SU-DHL-6 (cell line): ENCODE measurements at regions not wholly inside any gene's neighbourhood (a gene's known extent, or its start where the extent isn't known, plus 50 kb on each side); places are given as distances from the start of the nearest gene placed in this dataset.

Source experiments
- H2AFZ ChIP-seq: fragments of 200-600 bp; sonication (generic); 2 replicates; pipeline ENCODE4 v1.6.1; 2014; ENCODE audit warnings: low read depth, mild to moderate bottlenecking, moderate library complexity, mixed read lengths, antibody characterized with exemption, low read length; ENCODE audit not compliant: severe bottlenecking
- H3F3A ChIP-seq: fragments of 200-600 bp; shearing (Covaris generic); 2 replicates; pipeline ENCODE4 v1.6.0; 2016; ENCODE audit warnings: antibody characterized with exemption, mild to moderate bottlenecking; ENCODE audit not compliant: insufficient read depth
- H3K27ac ChIP-seq: fragments of 200-600 bp; sonication (generic); 2 replicates; pipeline ENCODE4 v1.5.1; 2016; ENCODE audit warnings: low read depth, mild to moderate bottlenecking, low read length, moderate library complexity, mixed read lengths
- H3K27me3 ChIP-seq: fragments of 200-600 bp; sonication (generic), shearing (Covaris generic); 2 replicates; pipeline ENCODE4 v1.6.0; 2014; ENCODE audit warnings: mild to moderate bottlenecking, low read length
- H3K36me3 ChIP-seq: fragments of 200-600 bp; sonication (generic); 2 replicates; pipeline ENCODE4 v1.6.1; 2014; ENCODE audit warnings: mild to moderate bottlenecking, low read length, mixed read lengths
- H3K4me2 ChIP-seq: fragments of 300-600, 200-600 bp; shearing (Covaris generic), sonication (generic); 2 replicates; pipeline ENCODE4 v1.6.0; 2014; ENCODE audit warnings: low read length, low read depth, mild to moderate bottlenecking; ENCODE audit not compliant: poor library complexity, severe bottlenecking
- H3K4me3 ChIP-seq: fragments of 200-600 bp; sonication (generic); 2 replicates; pipeline ENCODE4 v1.5.1; 2014; ENCODE audit warnings: antibody characterized with exemption, low read length, mild to moderate bottlenecking, mixed read lengths; ENCODE audit not compliant: insufficient read depth, poor library complexity, severe bottlenecking
- H3K79me2 ChIP-seq: fragments of 200-600 bp; sonication (generic); 2 replicates; pipeline ENCODE4 v1.6.1; 2014; ENCODE audit warnings: mild to moderate bottlenecking, low read length, moderate library complexity; ENCODE audit not compliant: insufficient read depth
- H3K9ac ChIP-seq: fragments of 200-600 bp; sonication (generic); 2 replicates; pipeline ENCODE4 v1.7.0; 2014; ENCODE audit warnings: mild to moderate bottlenecking, low read length
- H3K9me2 ChIP-seq: fragments of 200-600 bp; sonication (generic); replicated peaks from 2 replicates; pipeline ENCODE4 v1.6.1; 2014; ENCODE audit warnings: low read length; ENCODE audit not compliant: insufficient read depth
- H3K9me3 ChIP-seq: fragments of 200-600 bp; sonication (generic); 2 replicates; pipeline ENCODE4 v1.6.1; 2014; ENCODE audit warnings: low read length, mixed read lengths; ENCODE audit not compliant: insufficient read depth
- H4K20me1 ChIP-seq: fragments of 200-600 bp; sonication (generic); 2 replicates; pipeline ENCODE4 v1.6.1; 2014; ENCODE audit warnings: low read depth, mild to moderate bottlenecking, antibody characterized with exemption, low read length, moderate library complexity, mixed read lengths
- EZH2phosphoT487 ChIP-seq: fragments of 200-600 bp; sonication (generic), shearing (Covaris generic); conservative IDR thresholded peaks from 2 replicates; pipeline ENCODE4 v1.6.1; 2018; ENCODE audit warnings: mild to moderate bottlenecking, antibody characterized with exemption, low read length, moderate library complexity, mixed read lengths
- TF ChIP-seq, protein P1 (sequence below): fragments of 200-600 bp; sonication (generic); IDR thresholded peaks from one replicate; pipeline ENCODE4 v1.5.1; 2017; ENCODE audit warnings: antibody characterized with exemption, mild to moderate bottlenecking, low read length, moderate library complexity; ENCODE audit not compliant: insufficient read depth, poor library complexity, severe bottlenecking

DNA sequence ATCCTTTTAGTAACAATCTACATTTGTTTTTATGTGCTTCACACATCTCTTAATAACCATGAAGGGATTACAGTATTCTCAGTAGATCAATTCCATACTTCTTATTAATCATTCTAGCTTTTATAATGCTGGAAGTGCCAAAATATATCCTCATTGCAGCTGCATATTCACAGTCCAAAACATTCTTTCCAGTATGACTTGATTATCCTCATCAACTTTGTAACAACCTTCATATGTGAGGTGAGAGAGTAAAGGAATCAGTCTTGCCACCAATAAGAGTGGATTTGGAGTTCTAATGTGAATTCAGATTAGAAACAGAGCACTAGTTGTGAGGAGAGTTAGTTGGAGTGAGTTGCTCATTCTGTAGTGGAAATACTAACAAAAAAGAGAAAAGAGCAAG, 208.0 kb upstream of the SPRY2 start:
- H3K9me3 ChIP-seq, result no peaks in the 10 kb centered on the region
- no peak overlapping the region for H2AFZ ChIP-seq
- H3F3A ChIP-seq, result no peaks in the 10 kb centered on the region
- H3K27me3 ChIP-seq, result no peaks in the 10 kb centered on the region
- no peaks in the 10 kb centered on the region for H3K9me2 ChIP-seq
- H3K27ac ChIP-seq, result no peak overlapping the region
- TF ChIP-seq, protein P1, sequence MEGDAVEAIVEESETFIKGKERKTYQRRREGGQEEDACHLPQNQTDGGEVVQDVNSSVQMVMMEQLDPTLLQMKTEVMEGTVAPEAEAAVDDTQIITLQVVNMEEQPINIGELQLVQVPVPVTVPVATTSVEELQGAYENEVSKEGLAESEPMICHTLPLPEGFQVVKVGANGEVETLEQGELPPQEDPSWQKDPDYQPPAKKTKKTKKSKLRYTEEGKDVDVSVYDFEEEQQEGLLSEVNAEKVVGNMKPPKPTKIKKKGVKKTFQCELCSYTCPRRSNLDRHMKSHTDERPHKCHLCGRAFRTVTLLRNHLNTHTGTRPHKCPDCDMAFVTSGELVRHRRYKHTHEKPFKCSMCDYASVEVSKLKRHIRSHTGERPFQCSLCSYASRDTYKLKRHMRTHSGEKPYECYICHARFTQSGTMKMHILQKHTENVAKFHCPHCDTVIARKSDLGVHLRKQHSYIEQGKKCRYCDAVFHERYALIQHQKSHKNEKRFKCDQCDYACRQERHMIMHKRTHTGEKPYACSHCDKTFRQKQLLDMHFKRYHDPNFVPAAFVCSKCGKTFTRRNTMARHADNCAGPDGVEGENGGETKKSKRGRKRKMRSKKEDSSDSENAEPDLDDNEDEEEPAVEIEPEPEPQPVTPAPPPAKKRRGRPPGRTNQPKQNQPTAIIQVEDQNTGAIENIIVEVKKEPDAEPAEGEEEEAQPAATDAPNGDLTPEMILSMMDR, result no peak
- TF ChIP-seq EZH2phosphoT487, result no peak
- H4K20me1 ChIP-seq, result no peaks in the 10 kb centered on the region
- no peaks in the 10 kb centered on the region for H3K79me2 ChIP-seq
- H3K4me3 ChIP-seq, result no peak overlapping the region
- H3K4me2 ChIP-seq, result no peak overlapping the region
- no peak overlapping the region for H3K9ac ChIP-seq
- H3K36me3 ChIP-seq, result no peaks in the 10 kb centered on the region

DNA sequence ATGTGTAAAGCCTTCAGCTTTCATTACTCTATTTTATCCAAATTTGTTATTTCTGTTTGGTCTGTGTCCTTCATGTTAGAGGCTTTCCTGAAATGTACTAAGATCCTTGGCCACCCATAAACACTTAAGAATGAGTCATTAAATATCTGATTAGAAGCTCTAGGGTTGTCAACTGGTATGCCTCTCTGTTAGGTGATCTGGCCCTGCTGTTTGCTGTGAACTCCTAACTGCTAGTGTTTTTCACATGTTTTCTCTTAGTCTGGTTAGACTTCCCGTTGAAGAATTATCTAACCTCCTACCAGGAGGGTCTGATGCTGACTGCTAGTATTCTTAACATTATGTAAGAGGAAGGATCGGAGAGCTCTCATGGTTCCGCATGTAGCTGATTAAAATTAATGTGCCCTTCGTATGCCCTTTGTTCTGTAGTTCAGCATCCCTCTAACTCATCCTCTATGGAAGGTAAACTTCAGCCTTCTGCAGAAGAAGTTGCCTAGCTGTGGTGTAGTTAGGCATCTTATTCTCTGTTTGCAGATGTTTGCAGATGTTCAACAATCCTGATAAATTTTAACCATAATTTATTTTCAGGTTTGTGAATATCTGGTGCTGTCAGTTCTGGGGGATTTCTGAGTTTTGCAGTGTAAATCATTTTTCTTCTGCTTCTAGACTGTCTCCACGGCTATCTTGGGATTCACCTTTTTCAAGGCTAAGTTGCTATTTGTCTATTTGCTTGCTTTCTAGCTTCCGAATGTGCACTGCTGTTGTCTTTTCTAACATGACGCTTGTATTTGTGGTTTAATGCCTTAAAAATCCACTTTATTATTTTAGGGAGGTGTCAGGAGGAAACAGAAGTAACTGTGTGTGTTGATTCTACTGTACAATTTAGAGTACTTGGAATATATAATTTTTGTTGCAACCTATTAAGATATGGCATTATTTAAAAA, 207.2 kb upstream of the SPRY2 start:
- Histone ChIP-seq H3K9me3 (no peaks in the 10 kb centered on the region), H3K36me3 (no peaks in the 10 kb centered on the region), H3K9me2 (no peaks in the 10 kb centered on the region), H3K9ac (no peak overlapping the region), H4K20me1 (no peaks in the 10 kb centered on the region), H3F3A (no peaks in the 10 kb centered on the region), H3K79me2 (no peaks in the 10 kb centered on the region), H2AFZ (no peak overlapping the region), H3K27me3 (no peaks in the 10 kb centered on the region), H3K4me3 (no peak overlapping the region), H3K4me2 (no peak overlapping the region), H3K27ac (no peak overlapping the region)
- TF ChIP-seq, protein P1, result no peak
- TF ChIP-seq EZH2phosphoT487, result no peak

DNA sequence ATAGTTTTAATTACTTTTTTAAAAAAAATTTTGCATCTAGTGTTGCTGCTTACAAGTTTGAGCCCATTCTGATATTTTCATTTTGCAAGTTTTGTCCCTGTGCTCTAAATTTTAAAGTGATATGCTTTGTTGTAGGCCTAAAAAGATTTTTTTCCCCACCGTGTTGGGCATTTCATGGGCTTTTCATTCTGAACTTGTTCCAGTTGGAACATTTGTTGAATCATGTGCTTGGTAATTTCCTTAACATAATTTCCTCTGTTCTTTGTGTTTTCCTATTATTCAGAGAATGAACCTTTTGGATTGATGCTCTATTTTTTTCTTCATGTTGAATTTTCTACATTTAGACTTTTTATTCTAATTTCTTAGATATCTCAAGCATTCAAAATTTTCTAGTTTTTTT, 206.4 kb upstream of the SPRY2 start:
- no peaks in the 10 kb centered on the region for H3F3A ChIP-seq
- no peaks in the 10 kb centered on the region for H3K27me3 ChIP-seq
- H3K9me3 ChIP-seq, result no peaks in the 10 kb centered on the region
- H3K4me3 ChIP-seq, result no peak overlapping the region
- H3K9ac ChIP-seq, result no peak overlapping the region
- no peak for TF ChIP-seq EZH2phosphoT487
- TF ChIP-seq, protein P1, result no peak
- H3K9me2 ChIP-seq, result no peaks in the 10 kb centered on the region
- no peak overlapping the region for H2AFZ ChIP-seq
- no peak overlapping the region for H3K4me2 ChIP-seq
- H4K20me1 ChIP-seq, result no peaks in the 10 kb centered on the region
- H3K27ac ChIP-seq, result no peak overlapping the region
- H3K36me3 ChIP-seq, result no peaks in the 10 kb centered on the region
- no peaks in the 10 kb centered on the region for H3K79me2 ChIP-seq
